Activated CD4-positive, alpha-beta T cell treated with anti-CD3 and anti-CD28 coated beads, Interleukin-2, amount 50 U/mL, for 16 hours (primary cell): ENCODE measurements at regions not wholly inside any gene's neighbourhood (a gene's known extent, or its start where the extent isn't known, plus 50 kb on each side); places are given as distances from the start of the nearest gene placed in this dataset.

Experiments
- DNase-seq: peaks from one replicate; pipeline ENCODE4 v3.0.0-alpha.2; 2020

- DNase-seq, result no peak
Measured at GRCh38 chr1:4932311-4933030, 278.1 kb downstream of the AJAP1 start.

DNA sequence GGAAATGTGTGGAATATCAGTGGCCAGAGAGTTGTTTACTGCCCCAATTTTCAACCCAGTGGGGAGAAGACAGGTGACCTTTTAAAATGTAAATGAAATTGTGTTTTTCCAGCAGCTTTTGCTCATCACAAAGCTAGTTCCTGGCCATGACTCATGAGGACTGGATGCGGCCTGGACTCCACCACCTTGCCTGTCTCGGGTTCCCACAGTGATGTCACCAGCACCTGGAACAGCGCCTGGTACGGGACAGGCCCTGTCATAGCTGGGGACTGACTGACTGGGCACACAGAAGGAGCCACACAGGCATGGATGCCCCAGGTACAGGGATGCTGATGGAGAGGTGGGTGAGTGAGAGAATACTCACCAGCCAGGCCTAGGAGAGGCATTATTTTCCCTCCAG is 277.1 kb downstream of the AJAP1 start:
- no peak for DNase-seq

DNA sequence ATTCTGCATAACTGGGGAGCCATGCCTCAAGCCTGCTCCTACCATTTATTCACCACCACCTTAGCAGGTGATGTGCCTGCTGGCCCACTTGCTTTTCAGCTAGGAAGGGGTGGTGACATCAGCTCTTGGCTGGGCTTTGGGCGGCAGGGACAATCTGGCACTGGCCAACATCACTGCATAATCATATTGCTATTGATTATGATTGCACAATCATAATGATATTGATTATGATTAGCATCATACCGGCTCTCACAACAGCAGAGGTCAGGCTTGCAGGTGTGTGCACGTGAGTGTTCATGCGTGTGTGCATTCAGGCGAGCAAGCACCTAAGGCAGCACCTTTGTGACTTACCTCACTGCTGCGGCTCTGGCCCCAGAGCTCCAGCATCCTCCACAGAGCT is 273.8 kb downstream of the AJAP1 start:
- DNase-seq, result no peak

- DNase-seq, result no peak
Measured at GRCh38 chr1:4924356-4924755, 269.9 kb downstream of the AJAP1 start.

DNA sequence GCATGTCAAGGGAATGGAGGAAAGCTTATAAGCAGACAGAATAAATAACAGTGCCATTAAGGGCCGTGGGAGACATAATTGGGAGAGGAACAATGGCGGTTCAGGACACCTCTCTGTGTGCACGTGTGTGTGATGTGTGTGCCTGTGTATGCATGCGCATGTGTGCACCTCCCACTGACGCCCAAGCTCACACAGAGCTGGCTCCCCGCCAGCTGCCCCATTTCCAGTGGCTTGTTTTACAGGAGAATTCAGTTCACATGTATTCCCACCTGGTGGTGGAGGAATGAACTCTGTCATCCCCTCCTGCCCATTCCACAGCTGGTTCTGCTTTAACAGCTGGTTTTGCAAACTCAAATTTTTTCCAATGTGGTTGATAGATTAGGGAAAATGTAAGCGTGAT is 262.2 kb downstream of the AJAP1 start:
- DNase-seq, result no peak

- DNase-seq, result no peak
Measured at GRCh38 chr1:4915154-4915553, 260.7 kb downstream of the AJAP1 start.

DNA sequence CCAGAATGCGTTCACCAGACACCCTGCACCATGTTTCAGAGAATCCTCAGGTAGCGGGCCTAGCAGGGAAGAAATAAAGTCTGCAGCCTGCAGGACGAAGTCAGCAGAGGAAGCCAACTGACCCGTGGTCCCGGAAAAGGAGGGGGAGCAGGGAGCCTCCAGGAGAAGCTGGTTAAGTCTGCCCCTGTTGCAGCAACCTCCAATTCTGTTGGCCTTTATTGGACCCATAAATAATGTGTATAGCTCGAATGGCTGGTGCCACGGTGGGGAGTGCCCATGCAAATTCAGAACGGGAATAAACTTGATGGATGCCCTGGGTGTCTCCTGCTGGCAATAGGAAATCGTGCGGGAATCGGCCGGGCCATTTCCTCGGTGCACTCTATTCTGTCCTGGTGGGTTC is 254.1 kb downstream of the AJAP1 start:
- no peak for DNase-seq

- no peak for DNase-seq
Measured at GRCh38 chr1:4894566-4894965, 240.2 kb downstream of the AJAP1 start.

DNA sequence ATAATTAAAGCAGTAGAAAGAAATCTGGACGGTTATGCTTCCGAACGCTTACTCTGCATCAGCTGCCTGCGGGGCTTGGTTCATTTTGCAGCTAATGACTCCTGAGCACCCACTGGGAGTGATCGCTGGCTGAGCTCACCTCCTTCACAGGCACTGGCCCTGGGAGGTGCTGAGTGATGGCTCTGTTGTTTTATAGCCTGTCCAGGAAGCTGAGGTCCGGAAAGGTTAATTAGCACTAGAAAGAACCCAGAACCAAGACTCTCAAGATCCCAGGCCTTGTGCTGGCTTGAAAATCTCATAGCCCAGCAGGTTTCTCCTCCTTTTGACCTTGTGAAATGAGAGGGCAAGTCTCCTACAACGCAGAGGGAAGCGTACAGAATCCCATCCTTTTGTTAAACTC is 226.2 kb downstream of the AJAP1 start:
- DNase-seq, result no peak

DNA sequence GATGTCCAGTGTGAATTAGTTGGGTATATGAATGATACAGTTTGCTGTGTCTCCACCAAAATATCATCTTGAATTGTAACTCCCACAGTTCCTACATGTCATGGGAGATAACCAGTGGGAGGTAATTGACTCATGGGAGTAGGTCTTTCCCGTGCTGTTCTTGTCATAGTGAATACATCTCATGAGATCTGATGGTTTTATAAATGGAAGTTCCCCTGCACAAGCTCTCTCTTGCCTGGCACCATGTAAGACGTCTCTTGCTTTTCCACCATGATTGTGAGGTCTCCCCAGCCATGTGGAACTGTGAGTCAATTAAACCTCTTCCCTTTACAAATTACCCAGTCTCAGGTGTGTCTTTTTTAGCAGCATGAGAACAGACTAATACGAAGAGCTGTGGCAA is 223.0 kb downstream of the AJAP1 start:
- DNase-seq, result no peak

GRCh38 chr1:4871373-4871772 is 217.0 kb downstream of the AJAP1 start:
- no peak for DNase-seq

- DNase-seq, result no peak
Measured at GRCh38 chr1:4868521-4868920, 214.1 kb downstream of the AJAP1 start.

- DNase-seq, result no peak
Measured at GRCh38 chr1:4856396-4856795, 202.0 kb downstream of the AJAP1 start.

DNA sequence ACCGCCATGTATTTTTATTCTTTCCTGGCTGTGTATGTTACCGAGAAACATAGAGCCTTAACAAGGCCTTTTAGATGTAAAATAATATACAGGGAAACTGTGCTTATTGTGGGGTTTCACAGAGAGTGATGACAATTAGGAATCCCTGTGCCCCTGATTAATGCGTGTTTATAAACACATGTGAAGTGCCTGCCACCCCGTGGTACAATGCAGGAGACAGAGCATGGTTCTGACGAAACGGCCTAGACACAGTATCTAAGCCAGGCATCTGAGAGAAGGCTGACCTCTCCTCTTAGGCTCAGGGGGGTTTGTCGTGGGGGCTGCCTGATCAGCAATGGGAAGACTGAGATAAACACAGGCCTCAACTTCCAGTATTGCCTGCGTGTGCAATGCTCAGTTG is 200.0 kb downstream of the AJAP1 start:
- no peak for DNase-seq

- DNase-seq, result no peak
Measured at GRCh38 chr1:4853904-4854303, 199.5 kb downstream of the AJAP1 start.

DNA sequence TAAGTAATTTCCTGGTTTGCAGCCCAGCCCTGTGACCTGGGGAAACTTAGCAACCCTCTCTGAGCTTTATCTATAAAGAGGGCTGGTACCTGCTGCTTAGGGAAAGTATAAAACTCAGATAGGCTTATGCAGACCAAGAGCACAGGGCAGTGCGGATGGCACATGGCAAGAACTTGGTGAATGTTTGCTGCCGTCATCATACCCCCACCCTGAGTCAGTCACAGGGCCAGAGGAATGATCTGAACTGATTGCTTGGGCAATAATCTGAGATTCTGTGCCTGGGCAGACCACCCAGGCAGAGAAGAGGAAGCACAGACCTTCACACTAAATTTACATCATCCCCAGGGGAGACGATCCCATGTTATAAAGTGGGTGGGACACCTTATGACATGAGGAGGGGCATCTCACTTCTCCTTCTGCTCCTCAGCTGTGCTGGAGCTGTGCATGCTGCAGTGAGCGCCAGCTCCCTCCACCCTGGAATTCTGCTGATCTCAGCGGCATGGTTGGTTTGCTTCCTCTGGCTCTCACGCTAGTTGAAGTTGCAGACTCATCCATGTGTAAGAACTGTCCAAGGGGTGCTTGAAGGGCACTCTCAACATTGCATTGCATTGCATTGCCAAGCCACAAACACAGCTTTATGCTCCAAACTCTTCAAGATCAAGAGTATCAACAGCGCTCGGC is 197.1 kb downstream of the AJAP1 start:
- DNase-seq, result no peak

DNA sequence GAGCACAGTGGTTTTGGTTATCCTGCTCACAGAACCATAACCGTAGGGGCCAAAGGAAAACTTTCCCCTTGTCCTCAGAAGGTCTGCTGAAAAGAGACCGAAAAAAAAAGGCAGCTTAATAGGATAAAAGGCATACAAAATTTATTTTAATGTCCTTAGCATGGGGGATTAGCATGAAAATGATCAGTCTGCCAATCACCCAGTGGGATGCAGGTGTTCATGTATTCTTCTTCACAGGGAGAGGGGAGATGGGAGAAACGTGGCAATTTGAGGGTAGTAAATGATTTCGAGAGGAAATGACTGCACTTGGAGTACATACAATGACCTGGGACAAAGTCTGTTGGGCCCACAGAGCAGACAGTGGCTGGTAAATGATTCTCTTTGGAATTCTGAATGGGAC is 194.0 kb downstream of the AJAP1 start:
- DNase-seq, result no peak

GRCh38 chr1:4847711-4848110 is 193.3 kb downstream of the AJAP1 start:
- no peak for DNase-seq
